ENCODE measurements at regions not wholly inside any gene's neighbourhood (a gene's known extent, or its start where the extent isn't known, plus 50 kb on each side); places are given as distances from the start of the nearest gene placed in this dataset.
"Not testable (repeated sequence)": the region's sequence is repeated elsewhere in the genome, so short reads cannot be mapped to it uniquely, and the experiment has no call there.

- Mint-ChIP-seq H3K4me3 (no peak overlapping the region), H3K27ac (no peak overlapping the region), H3K9me3 (peaks cover 10 to 24% of the 10 kb centered on the region in 2 donors), H3K4me1 (no peaks in the 10 kb centered on the region), H3K27me3 (no peaks in the 10 kb centered on the region)
- no peak for DNase-seq
- no peak for ATAC-seq
Observed at GRCh38 chr15:96837241-96837970, 506.9 kb downstream of the NR2F2 start.

GRCh38 chr15:96838081-96838480 lies 507.6 kb downstream of the NR2F2 start:
- Mint-ChIP-seq H3K4me1 (no peaks in the 10 kb centered on the region), H3K4me3 (no peak overlapping the region), H3K9me3 (peaks cover 13 to 27% of the 10 kb centered on the region in 2 donors), H3K27ac (no peak overlapping the region), H3K27me3 (no peaks in the 10 kb centered on the region)
- no peak for ATAC-seq
- DNase-seq: no peak

- ATAC-seq (no peak), DNase-seq (no peak)
- Mint-ChIP-seq H3K27ac (no peak overlapping the region), H3K4me1 (no peaks in the 10 kb centered on the region), H3K27me3 (no peaks in the 10 kb centered on the region), H3K4me3 (no peak overlapping the region), H3K9me3 (peaks cover 16 to 42% of the 10 kb centered on the region in 2 donors)
Observed at GRCh38 chr15:96849271-96849900, 518.9 kb downstream of the NR2F2 start.

- Mint-ChIP-seq H3K4me1 (no peaks in the 10 kb centered on the region), H3K27ac (no peak overlapping the region), H3K9me3 (peaks cover 12 to 38% of the 10 kb centered on the region in 2 donors), H3K27me3 (no peaks in the 10 kb centered on the region), H3K4me3 (no peak overlapping the region)
- ATAC-seq (no peak), DNase-seq (no peak)
Observed at GRCh38 chr15:96851613-96852012, 521.1 kb downstream of the NR2F2 start.

- Mint-ChIP-seq H3K4me1 (no peaks in the 10 kb centered on the region), H3K4me3 (no peak overlapping the region), H3K9me3 (peaks cover 0 to 6% of the 10 kb centered on the region in 2 donors), H3K27me3 (peaks cover 8% of the 10 kb centered on the region), H3K27ac (no peak overlapping the region)
- no peak for ATAC-seq
- no peak for DNase-seq
Observed at GRCh38 chr15:96858694-96859093, 528.2 kb downstream of the NR2F2 start.

- Mint-ChIP-seq H3K27ac (no peak overlapping the region), H3K4me1 (no peaks in the 10 kb centered on the region), H3K9me3 (no peaks in the 10 kb centered on the region), H3K4me3 (no peak overlapping the region), H3K27me3 (peaks cover 8% of the 10 kb centered on the region)
- ATAC-seq (no peak), DNase-seq (no peak)
Observed at GRCh38 chr15:96860741-96861140, 530.2 kb downstream of the NR2F2 start.

- Mint-ChIP-seq H3K27me3 (peaks cover 8% of the 10 kb centered on the region), H3K27ac (peak overlapping the region in 1 of 2 donors; percentile 63), H3K4me1 (no peaks in the 10 kb centered on the region), H3K9me3 (no peaks in the 10 kb centered on the region), H3K4me3 (no peak overlapping the region)
- ATAC-seq (no peak), DNase-seq (no peak)
Observed at GRCh38 chr15:96867992-96868391, 537.5 kb downstream of the NR2F2 start.

- H3K27ac Mint-ChIP-seq: no peak overlapping the region
- peaks cover 8% of the 10 kb centered on the region for H3K27me3 Mint-ChIP-seq
- H3K4me1 Mint-ChIP-seq: no peaks in the 10 kb centered on the region
- ATAC-seq: no peak
- no peak overlapping the region for H3K4me3 Mint-ChIP-seq
- no peak for DNase-seq
- H3K9me3 Mint-ChIP-seq: peaks cover 0 to 11% of the 10 kb centered on the region in 2 donors
Observed at GRCh38 chr15:96869122-96869521, 538.6 kb downstream of the NR2F2 start.

- Mint-ChIP-seq H3K27ac (no peak overlapping the region), H3K9me3 (peaks cover 0 to 12% of the 10 kb centered on the region in 2 donors), H3K4me1 (no peaks in the 10 kb centered on the region), H3K27me3 (peaks cover 8% of the 10 kb centered on the region), H3K4me3 (no peak overlapping the region)
- ATAC-seq (no peak), DNase-seq (no peak)
Observed at GRCh38 chr15:96869790-96870189, 539.3 kb downstream of the NR2F2 start.

GRCh38 chr15:96870580-96870979 lies 540.1 kb downstream of the NR2F2 start:
- Mint-ChIP-seq H3K4me3 (no peak overlapping the region), H3K27me3 (peaks cover 12% of the 10 kb centered on the region), H3K4me1 (no peaks in the 10 kb centered on the region), H3K9me3 (peaks cover 0 to 12% of the 10 kb centered on the region in 2 donors), H3K27ac (no peak overlapping the region)
- DNase-seq (no peak), ATAC-seq (no peak)

- H3K4me1 Mint-ChIP-seq, H3K27ac Mint-ChIP-seq: not testable (repeated sequence)
Observed at GRCh38 chr15:96877442-96877841, 546.9 kb downstream of the NR2F2 start.

GRCh38 chr15:96878129-96878528 lies 547.6 kb downstream of the NR2F2 start:
- no peak for ATAC-seq
- DNase-seq: no peak
- H3K27me3 Mint-ChIP-seq: peaks cover 9% of the 10 kb centered on the region
- no peak overlapping the region for H3K27ac Mint-ChIP-seq
- H3K9me3 Mint-ChIP-seq: peaks cover 0 to 11% of the 10 kb centered on the region in 2 donors
- H3K4me1 Mint-ChIP-seq: no peaks in the 10 kb centered on the region
- no peak overlapping the region for H3K4me3 Mint-ChIP-seq

More at GRCh38 chr15:96877442-96877841, 546.9 kb downstream of the NR2F2 start:
- H3K27me3 Mint-ChIP-seq, DNase-seq, H3K4me3 Mint-ChIP-seq, ATAC-seq: not testable (repeated sequence)
- H3K9me3 Mint-ChIP-seq: peaks cover 0 to 12% of the 10 kb centered on the region in 2 donors

- DNase-seq: no peak
- no peak overlapping the region for H3K4me3 Mint-ChIP-seq
- H3K27ac Mint-ChIP-seq: no peak overlapping the region
- no peak for ATAC-seq
- no peaks in the 10 kb centered on the region for H3K4me1 Mint-ChIP-seq
- H3K9me3 Mint-ChIP-seq: no peaks in the 10 kb centered on the region
- H3K27me3 Mint-ChIP-seq: no peaks in the 10 kb centered on the region
Observed at GRCh38 chr15:96882121-96882772, 551.7 kb downstream of the NR2F2 start.

GRCh38 chr15:96887730-96888129 lies 557.2 kb downstream of the NR2F2 start:
- DNase-seq (no peak), ATAC-seq (no peak)
- Mint-ChIP-seq H3K27ac (no peak overlapping the region), H3K9me3 (no peaks in the 10 kb centered on the region), H3K4me1 (peaks cover 21% of the 10 kb centered on the region), H3K4me3 (no peak overlapping the region), H3K27me3 (no peaks in the 10 kb centered on the region)

- Mint-ChIP-seq H3K27me3 (no peaks in the 10 kb centered on the region), H3K4me1 (peaks cover 21% of the 10 kb centered on the region), H3K27ac (peak overlapping the region in 1 of 2 donors; percentile 80), H3K9me3 (no peaks in the 10 kb centered on the region), H3K4me3 (no peak overlapping the region)
- ATAC-seq (no peak), DNase-seq (no peak)
Observed at GRCh38 chr15:96888764-96889163, 558.3 kb downstream of the NR2F2 start.
